RKO (cell line): ENCODE measurements at regions not wholly inside any gene's neighbourhood (a gene's known extent, or its start where the extent isn't known, plus 50 kb on each side); places are given as distances from the start of the nearest gene placed in this dataset.

Source experiments
- DNase-seq: peaks from one replicate; pipeline ENCODE4 v3.0.0-alpha.2; 2016; ENCODE audit warnings: low spot score

GRCh38 chr5:72619251-72619650 is 112.0 kb upstream of the ZNF366 start:
- no peak for DNase-seq

- no peak for DNase-seq
These were observed 111.5 kb upstream of the ZNF366 start for GRCh38 chr5:72618708-72619107.

DNA sequence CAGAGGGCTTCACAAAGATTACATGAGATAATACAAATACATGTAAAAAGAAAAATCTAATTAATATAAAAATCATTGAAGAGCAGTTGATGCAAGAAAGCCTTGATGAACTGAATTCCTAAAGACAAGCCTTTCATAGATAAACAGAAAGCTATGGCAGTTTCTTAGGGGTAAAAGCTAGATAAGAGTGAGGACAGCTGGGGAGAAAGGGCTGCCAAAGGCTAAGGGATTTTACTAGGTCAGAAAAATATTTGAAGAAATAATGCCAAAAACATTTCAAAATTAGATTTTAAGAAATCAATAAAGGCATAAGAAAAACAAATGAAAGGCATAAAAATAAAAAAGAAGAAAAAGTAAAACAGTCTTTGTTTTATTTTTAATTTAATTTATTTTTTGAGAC is 107.9 kb upstream of the ZNF366 start:
- no peak for DNase-seq

DNA sequence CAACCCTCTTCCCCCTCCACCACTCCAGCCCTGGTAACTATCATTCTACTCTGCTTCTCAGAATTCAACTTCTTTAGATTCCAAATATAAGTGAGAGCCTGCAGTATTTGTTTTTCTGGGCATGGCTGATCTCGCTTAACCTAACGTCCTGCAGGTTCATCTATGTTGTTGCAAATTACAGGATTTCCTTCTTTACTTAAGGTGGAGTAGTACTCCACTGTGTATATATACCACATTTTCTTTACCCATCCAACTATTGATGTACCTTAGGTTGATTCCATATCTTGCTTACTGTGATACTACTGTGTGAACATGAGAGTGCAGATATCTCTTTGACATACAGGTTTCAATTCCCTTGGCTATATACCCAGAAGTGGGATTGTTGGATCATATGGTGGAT is 106.3 kb upstream of the ZNF366 start:
- DNase-seq, result no peak

DNA sequence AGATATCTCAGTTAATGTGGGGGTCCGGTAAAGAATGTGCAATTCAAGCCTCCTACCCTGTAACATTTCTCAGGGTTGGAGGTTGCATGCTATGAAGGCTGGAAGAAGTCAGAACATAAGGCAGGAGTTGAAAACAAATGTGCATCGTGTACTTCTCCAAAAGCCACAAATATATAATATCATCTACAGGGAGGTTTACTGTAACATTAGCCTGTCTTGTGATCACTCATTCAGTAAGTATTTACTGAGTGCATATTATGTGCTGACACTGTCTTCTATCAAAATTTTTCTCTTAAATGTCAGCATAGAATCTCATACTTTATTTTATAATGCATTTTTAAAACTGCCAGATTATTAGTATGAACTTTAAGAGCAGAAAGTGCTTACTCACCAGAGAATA is 105.6 kb upstream of the ZNF366 start:
- DNase-seq, result no peak

GRCh38 chr5:72611118-72611730 is 104.0 kb upstream of the ZNF366 start:
- DNase-seq, result peak; percentile 75

- no peak for DNase-seq
These were observed 101.7 kb upstream of the ZNF366 start for GRCh38 chr5:72608926-72609325.

- DNase-seq, result no peak
These were observed 101.1 kb upstream of the ZNF366 start for GRCh38 chr5:72608297-72608696.

DNA sequence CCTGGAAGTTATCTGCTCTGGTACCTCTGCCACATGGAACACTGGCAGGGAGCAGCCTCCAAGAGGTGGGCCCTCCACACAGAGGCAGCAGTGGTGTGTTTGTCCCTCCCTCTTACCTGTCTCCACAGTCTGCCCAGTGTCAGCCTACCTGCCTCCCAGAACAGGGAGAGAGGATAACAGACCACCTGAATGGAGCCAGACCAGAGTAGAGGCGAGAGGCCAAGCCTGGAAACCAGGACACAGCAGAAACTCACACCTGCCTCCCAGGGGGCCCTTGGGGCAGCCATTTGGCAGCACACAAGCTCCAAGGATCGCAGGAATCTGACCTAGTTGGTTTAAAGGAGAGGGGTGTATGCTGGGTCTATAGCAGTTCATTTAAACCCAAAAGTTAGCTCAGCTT is 100.2 kb upstream of the ZNF366 start:
- DNase-seq, result no peak

DNA sequence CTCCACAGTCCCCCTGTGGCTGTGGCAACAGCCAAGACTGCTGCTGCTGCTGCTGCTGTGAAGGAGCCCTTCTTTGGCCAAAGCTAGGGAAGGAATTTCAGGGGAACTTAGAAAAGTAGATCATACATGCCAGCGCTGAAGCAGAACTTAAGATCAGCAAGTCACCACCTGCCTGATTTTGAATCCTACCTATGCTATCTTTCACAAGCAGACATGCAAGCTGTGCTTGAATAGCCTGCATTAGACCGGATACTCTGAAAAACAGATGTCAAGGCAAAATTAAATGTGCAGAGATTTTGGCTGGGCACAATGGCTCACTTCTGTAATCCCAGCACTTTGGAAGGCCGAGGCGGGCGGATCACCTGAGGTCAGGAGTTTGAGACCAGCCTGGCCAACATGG is 99.3 kb upstream of the ZNF366 start:
- no peak for DNase-seq

- no peak for DNase-seq
These were observed 98.4 kb upstream of the ZNF366 start for GRCh38 chr5:72605632-72606031.

GRCh38 chr5:72604798-72605154 is 97.6 kb upstream of the ZNF366 start:
- DNase-seq, result no peak

- no peak for DNase-seq
These were observed 97.0 kb upstream of the ZNF366 start for GRCh38 chr5:72604111-72604797.

DNA sequence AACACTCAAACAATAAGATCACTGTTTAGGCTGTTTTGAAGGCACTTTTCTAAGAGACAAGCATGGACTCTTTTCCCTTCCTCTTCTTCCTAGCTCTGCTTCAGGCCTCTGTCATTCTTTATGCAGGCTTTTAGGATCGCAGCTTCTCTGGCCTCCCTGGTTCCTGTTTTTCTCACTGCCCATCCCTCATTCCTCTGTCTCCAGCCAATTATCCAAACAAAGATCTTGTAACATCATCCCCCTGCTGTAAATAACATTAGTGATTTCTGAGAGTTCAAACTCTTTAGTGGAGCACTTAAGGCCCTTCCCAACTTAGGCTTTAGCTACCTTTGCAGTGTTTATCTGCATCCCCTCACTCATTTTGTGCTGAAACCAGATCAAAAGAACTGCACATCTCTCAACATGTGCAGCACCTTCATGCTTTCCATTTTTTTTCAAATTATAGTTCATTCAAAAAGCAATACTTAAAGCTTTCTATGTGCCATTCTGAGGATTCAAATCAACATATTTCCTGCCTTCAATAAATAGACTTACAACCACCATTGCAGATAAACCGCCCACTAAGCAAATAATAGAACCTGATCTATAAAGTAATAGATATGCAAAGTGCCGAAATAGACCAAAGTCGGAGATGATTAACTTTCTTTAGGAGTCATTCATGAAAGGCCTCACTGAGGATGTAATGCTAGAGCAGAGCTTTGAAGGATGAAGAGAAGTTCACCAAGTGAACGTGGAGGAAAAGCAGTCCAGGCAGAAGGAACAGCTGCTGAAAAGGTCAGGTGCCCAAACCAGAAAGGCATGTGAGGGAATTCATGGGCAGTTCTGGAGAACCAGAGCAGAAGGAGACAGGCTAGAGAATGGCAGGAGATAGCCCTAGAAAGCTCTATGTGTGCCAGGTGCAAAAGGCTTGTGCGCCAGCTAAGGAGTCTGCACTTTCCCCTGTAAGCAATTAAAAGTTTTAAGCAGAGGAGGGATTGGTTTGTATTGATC is 95.8 kb upstream of the ZNF366 start:
- DNase-seq, result no peak

- no peak for DNase-seq
These were observed 94.7 kb upstream of the ZNF366 start for GRCh38 chr5:72601861-72602260.

GRCh38 chr5:72600391-72600981 is 93.3 kb upstream of the ZNF366 start:
- DNase-seq, result peak; percentile 93

- DNase-seq, result peak; percentile 43
These were observed 92.5 kb upstream of the ZNF366 start for GRCh38 chr5:72599519-72600370.

GRCh38 chr5:72599065-72599433 is 91.8 kb upstream of the ZNF366 start:
- DNase-seq, result no peak

DNA sequence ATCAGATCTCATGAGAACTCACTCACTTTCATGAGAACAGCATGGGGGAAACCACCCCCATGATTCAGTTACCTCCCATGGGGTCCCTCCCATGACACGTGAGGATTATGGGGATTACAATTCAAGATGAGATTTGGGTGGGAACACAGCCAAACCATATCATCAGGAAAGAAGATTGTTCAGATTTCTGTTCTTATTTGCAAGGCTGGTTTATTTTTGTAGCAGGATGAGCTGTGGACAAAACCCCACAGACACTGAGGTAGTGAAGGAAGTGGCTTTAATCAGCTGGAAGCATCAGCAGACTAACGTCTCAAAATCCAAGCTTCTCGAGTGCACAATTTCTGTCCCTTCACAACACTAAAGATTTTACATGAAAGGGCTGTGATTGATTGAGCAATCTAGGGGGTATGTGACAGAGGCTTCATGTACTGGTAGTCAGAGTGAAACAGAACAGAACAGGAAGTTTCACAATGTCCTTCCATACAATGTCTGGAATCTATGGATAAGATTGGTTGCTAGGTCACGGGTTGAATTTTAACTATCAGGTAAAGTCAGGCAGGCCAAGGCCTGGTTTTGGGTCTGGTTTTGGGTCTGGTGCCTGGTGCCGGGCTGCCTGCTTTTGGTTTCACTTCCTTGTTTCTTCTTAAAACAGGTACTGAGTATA is 91.3 kb upstream of the ZNF366 start:
- DNase-seq, result no peak

GRCh38 chr5:72597456-72597948 is 90.3 kb upstream of the ZNF366 start:
- peak; percentile 36 for DNase-seq

- DNase-seq, result no peak
These were observed 89.7 kb upstream of the ZNF366 start for GRCh38 chr5:72596956-72597355.
